Hematopoietic multipotent progenitor cell treated with erythropoietin and hydrocortisone succinate and interleukin-3 and kit ligand, for 17 days (in vitro differentiated cells): ENCODE measurements at regions not wholly inside any gene's neighbourhood (a gene's known extent, or its start where the extent isn't known, plus 50 kb on each side); places are given as distances from the start of the nearest gene placed in this dataset.
"Not testable (repeated sequence)": the region's sequence is repeated elsewhere in the genome, so short reads cannot be mapped to it uniquely, and the experiment has no call there.

Experiments
- DNase-seq: peaks from one replicate; pipeline ENCODE4 v3.0.0-alpha.2; 2015; ENCODE audit warnings: low spot score

DNA sequence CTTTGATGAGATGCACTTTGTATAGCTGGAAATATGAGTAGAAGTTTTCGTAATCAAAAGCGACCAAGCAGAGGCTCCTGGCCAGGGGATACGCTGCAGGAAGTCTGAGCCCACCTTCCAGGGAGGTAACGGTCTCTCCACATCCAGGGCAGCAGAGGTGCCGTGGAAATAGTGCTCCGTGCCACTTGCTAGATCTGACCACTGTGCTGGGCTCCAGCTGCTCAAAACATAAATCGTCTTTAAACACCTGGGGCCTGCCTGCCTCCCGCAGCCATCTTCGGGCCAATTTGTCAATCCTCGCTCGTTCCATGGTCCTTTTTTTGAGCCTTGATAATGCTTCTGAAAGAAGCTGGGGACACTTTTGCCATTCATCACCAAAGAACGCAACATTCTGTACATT, 445.0 kb downstream of the ZNF536 start:
- DNase-seq = no peak

DNA sequence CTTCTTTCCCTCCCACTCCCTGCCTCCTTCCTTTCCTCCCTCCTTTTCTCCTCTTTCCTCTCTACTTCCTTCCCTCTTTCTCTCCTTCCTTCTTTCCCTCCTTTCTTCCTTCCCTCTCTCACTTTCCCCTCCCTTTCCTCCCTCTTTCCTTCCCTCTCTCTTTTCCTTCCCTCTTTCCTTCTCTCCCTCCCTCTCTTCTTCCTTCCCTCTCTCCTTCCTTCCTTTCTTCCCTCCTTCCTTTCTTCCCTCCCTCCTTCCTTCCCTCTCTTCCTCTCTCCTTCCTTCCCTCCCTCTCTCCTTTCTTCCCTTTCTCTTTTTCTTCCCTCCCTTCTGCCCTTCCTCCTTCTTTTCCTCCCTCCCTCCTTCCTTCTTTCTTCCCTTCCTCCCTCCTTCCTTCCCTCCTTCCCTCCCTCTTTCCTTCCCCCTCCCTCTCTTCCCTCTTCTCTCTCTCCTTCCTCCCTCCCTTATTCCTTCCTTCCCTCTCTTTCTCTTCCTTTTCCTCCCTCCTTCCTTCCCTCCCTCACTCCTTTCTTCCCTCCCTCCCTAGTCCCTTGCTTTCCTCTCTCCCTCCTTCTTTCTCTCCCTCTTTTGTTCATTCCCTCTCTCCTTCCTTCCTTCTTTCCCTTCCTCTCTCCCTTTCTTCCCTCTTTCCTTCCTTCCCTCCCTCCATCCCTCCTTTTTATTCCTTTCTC, 443.9 kb downstream of the ZNF536 start:
- DNase-seq = no peak

DNA sequence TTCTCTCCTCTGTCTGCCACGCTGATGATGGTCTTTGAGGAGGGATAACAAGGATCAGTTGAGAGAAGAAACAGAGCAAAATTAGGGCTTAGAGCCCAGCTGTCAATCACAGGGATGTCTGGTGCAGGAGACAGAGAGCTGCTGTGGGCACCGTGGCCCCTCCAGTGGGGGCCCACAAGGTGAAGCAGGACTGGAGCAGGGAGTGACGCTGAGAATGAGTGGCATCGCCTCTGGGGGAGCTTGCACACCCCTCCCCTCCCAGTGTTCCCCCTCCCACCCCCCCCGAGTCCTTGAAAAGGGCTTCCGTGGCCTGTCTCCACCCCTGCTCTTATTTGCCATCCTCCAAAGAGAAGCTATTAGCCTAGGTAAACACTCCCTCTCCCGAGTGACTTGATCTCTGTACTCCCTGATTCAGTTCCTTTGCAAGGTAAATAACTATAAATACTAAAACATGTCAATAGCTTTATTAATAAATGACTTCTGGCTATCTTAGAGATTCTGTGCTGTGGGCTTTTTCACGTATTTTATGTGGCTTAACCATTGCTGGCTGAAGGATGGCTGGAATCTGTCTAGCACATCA, 440.0 kb downstream of the ZNF536 start:
- no peak for DNase-seq

DNA sequence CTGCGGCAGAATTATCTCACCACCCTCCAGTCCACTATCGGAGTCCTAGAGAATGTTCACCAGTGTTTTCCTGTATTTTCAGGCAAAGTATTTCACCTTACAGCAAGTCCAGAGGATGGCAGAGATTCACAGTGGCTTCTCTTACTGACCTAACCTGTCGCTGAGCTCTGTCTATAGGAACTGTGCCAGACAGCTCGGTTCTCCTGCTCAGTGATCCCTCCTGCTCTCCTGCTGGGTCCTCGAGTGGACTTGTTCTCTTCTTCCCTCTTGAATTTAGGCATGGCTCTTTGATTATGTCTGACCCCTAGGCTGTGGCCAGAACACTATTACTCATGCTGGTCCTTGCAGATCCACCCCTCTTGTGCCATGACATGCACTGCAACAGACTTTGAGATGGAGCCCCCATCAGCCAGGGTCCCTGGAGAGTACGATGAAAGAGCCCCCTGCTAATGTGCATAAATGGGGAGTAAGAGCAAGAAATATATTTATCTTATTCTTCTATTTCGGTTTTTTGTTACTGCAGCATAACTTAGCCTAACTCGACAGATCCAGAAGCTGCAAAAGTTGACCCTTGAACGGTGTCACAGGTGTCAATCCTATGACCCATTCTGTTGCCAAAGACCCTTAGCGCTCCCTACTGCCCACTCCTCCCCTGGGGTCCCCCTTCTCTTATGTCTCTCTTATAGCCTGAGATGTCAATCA, 439.4 kb downstream of the ZNF536 start:
- DNase-seq = no peak

DNA sequence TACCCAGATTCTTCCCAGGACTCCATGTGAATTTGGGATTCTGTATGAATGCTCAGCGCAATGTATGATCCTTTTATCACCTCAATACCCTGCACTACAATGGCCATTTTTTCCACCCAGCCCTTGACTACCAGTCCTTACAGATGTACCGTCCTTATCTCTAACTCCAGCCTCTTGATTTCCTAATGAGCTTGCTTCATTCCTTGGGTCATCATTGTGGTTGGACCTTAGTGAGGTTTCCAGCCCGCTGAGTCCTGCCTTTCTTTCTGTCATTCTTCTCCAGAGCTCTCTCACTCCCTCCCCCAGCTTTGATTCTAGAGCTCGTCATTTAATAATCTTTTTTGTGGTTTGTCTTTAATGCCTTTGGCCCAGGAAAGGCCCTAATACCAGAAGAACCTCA, 438.5 kb downstream of the ZNF536 start:
- DNase-seq = no peak

DNA sequence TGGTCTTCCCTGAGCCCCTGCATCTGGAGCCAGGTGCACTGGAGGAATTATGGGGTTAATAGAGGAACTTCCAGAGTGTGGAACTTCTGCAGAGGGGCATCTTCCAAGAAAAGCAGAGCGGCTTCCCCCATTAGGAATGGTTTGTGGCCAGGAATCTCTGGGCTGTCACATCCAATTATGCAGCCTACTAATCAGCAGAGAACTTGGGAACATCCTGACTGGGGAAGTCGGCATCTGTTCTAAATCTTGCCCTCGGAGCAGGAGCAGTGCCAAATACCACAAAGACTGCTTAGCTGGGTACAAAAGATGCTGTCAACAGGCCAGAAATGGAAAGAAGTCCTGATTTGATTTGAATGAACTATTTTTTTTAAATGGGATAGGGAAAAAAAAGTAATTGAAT, 435.1 kb downstream of the ZNF536 start:
- DNase-seq = no peak

DNA sequence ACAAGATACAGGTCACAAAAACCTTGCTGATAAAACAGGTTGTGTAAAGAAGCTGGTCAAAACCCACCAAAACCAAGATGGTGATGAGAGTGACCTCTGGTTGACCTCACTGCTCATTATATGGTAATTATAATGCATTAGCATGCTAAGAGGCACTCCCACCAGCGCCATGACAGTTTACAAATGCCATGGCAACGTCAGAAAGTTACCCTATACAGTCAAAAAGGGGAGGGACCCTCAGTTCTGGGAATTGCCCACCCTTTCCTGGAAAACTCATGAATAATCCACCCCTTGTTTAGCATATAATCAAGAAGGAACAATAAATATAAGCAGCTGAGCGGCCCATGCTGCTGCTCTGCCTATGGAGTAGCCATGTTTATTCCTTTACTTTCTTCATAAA, 434.1 kb downstream of the ZNF536 start:
- no peak for DNase-seq

DNA sequence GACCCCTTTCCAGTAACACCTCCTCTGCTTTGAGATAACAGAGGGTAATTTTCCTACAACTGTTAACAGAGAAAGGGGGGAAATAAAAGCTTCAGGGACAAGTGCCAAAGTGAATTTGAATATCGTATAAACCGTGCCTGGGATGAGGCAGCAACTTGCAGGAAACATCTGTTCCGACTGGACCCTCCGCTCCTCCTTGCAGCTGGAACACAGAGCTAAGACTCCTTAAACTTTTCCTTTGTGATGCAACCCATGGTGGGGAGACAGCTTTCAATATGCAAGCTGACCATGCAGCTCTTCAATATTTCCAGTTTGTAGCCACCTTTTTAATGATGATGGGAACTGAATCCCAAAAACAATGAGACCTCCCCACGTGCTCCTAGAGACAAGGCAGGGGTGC, 432.6 kb downstream of the ZNF536 start:
- no peak for DNase-seq

DNA sequence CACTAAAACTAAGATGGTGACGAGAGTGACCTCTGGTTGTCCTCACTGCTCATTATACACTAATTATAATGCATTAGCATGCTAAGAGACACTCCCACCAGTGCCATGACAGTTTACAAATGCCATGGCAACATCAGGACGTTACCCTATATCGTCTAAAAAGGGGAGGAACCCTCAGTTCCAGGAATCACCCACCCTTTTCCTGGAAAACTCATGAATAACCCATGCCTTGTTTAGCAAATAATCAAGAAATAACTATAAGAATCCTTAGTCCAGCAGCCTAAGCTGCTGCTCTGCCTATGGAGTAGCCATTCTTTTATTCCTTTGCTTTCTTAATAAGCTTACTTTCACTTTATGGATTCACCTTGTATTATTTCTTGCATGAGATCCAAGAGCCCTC, 432.1 kb downstream of the ZNF536 start:
- DNase-seq = not testable (repeated sequence)

DNA sequence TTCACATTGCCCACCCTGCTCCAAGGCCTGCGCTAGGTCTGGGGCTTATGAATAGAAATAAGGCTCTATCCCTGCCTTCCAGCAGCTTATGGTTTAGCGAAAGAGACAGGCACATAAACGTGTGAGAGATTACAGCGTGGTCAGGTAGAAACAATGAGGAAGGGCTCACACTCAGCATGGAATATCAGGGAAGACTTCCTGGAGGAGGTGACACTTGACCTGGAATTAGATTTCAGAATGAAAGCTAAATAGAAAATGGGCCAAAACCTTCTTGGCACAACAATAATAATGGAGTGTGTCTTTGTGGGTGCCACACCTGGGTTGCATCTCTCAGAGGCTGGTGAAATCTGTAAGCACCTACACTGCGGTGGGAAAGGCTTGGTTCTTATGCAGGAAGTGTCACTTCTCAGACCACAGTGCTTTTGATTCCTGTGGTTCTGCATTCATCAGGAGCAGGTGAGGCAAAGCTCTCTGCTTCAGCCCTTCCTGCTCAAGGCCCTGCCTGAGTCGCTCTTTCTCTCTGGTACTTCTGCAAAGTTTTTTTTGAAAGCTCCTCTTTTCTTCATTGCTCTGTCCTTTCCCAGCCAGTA, 430.3 kb downstream of the ZNF536 start:
- no peak for DNase-seq

DNA sequence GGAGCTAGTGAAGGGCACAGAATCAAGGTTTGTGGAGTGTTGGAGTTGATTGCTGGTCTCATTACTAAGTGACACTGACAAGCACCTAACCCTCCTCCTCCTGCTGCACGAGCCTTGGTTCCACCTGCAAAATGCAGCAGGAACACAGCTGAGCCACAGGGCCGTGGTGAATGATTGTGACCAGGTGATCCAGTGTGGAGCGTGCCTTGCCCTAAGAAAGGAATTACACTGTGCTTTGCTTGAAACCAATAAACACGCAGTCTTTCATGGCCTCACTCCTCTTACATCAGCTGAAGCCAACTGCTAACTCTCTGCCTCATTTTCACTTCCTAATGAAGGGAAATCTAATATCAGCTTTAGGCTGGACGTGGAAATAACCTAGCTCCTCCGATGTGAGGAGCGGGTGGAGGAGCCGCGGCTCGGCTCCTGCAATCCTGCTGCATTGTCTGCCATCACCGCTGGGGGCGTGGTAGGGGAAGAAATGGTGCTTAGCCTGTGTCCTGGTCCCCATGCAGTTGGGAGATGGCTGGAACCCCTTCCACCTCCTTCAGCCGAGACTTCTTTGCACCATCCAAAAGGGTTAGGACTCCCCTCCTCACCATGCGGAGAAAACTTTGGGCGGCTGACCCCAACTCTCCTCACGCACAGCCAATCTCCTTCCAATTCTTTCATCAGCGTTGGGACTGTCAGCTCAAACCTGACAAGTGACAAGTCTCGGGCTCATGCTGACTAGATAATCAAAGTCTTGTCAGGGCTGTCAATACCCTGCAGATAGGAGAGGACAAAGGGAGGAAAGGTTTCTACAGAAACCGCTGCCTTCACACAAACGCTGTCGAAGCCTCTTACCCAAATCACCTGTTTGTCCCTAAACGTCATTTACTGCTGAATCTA, 427.9 kb downstream of the ZNF536 start:
- no peak for DNase-seq

DNA sequence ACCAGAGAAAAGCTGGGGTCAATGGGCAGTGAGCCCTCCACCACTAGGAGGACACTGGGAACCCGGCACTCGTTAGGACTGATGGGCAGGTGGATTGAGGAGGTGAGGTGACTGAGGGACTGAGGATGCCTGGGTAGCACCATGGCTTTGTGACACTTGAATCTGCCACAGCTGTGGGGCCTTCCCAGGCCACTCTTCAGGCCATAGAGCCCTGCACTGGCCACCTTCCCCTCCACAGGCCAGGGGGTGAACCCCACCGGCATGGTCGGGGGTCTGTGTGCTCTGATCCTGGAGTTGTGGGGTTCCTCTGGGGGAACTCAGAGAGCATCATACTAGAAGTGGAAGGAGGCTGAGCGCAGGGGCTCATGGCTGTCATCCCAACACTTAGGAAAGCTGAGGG, 423.5 kb downstream of the ZNF536 start:
- no peak for DNase-seq

DNA sequence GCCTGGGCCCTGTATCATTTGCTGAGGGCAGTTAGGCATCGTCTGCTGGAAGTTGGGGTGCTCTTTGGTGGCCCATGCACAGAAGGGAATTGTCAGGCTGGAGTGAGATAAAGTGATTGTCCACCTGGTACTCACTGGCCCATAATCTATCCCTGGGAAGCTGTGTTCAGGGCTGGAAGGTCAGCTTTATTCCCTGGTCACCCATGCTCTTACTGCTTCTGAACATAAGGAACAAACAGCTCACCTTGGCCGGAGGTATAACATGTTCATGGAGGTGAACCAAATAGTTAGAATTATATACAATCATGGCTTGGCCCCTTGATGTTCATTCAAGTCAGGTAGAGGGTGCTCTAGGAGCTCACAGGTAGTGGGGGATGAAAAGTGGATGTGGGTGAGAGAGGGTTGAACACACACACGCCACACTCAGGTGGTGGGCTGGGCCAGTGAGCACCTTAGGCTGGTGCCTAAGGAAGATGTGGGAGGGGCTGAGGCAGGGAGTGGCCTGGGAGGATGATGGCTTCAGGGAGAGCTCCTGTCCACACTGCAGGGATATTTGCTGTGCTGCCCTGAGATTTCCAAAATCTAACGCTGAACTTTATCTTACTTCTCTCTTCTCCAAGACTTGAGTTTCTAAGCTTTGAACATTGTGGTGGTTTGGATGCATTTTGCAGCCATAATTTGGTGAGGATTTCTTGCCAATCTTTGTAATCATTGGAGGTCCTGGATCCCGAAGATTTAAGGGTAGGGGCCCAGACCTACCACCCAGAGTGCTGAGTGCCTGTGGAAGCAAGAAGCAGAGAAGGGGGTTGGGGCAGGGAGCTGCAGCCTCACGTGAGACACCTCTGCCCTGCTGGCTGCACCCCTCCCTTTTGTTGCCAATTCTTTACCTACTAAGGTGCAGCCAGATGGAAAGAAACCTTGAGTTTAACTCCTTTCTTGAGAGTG, 420.6 kb downstream of the ZNF536 start:
- DNase-seq = no peak

DNA sequence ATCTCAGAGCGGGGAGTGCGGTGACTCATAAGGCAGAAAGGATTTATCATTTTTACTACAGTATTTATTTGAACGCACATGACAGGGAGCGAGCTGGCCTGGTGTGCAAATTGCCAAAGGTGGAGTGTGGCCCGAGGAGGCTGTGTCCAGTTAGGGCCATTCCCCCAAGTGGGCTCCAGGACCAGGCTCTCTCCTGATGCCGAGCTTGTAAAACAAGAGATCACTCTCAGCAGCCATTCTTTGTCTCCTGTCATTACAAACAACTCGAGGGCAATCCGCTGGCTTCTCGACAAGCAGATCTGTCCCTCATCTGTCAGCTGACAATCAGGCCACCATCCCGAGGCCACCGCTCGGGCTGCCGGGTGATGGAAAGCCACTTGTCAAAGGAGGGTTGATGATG, 418.9 kb downstream of the ZNF536 start:
- DNase-seq = no peak

DNA sequence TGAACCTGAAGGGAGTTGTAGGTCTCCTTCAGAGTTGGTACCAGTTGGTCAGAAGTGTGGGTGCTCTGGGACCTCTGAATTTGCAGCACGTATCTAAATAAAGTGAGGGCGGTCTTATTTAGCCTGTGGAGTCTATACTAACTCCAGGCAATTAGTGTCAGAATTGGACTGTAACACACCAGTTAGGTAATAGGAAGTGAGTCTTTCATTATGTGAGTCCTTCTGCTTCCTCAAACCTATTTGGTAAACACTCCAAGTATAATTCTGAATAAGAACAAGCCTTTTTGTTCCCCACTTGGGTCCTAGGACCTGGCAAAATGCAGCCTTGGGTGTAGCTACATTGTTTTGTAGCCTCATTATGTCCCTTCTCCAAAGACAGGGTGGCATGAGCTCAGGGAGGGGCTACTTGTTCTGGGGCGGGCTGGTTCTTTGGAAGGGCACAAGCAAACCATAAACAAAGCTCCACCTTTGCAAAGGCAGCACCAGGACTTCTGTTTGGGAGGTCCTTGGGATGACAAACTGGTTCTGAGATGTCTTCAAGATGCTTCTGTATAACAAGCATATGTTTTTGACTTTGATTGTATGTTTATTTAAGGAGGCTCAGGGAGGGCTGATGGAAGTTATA, 418.0 kb downstream of the ZNF536 start:
- DNase-seq = no peak

DNA sequence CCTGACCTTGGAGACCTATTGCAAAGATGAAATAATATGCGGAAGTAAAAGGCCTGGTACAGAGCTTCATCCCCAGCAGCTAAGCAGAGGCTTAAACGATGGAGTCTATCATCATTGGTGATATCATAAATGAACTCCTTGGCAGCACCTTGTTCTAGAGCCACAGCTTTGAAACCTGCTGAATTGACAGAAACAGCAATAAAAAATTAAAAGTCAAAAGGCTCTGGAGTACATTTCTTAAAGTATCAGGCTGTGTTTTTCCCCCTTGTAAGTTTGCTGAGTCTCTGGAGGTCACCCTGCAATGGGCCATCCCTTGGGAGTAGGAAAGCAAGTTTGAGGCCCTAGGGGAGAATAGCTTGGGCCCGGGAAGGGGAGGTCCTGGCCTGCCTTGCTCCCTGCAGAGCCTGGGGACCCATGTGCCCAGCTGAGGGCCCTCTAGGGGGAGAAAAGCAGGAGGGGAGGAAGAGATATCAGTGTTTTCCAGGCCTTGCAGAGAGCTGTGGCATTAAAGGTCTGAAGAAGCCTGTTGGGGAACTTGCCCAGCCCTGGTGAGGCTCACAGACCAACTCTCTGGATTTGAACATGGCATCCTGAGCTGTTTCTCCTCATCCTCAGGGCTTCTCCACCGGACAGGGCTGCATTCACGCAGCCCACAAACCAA, 416.1 kb downstream of the ZNF536 start:
- no peak for DNase-seq

DNA sequence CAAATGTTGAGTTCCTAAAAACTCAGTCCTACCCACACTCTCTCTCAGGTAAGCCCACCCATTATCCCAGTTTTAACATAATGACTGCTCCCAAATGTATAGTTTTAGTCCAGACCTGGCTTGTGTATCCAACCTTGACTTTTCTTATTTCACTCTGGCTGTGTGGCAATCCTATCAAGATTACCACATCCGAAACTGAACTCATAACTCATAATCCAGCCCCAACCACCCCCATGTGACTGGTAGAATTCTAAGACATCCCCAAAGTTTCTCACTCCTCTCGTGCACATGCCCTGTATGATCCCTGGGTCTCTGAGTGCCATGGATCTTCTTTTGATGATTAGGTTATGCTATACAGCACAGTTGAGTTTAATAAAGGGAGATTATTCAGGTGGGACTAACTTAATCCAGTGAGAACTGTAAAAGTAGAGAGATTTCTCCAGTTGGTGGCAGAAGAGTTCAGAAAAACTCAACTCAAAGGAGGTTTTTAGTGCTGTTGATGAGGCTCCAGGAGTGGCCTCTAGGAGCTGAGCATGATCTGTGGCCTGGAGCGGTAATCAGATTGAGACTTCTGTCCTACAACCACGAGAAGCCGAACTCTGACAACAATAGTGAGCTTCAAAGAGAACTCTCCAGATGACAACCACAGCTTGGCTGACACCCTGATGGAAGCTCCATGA, 413.4 kb downstream of the ZNF536 start:
- no peak for DNase-seq

DNA sequence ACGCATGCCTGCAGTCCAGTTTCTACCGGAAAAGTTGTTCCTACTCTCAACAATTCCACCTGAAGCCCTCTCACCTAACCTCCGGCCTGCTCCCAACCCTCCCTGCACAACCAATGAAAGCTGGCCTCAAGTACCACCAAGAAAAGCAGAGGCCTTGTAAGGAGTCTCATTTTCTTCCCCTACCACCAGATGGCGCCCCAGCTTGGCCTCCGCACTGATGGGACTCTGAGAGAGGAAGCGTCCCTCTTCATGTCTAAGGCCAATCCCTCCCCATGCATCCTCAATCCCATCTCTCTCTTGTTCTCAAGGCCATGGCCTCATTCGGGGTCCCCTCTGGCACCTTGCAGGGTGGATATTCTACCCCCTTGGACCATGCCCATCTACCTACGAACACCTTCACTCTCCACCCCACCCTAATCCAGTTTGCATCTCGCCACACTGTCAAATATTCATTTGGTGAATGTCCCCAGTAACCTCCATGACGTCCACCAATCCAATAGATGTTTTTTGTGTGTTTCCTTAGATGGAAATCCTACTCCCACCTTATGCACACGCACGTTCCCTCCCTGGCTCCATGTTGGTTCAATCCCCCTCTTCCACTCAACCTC, 412.8 kb downstream of the ZNF536 start:
- DNase-seq = peak; percentile 34

DNA sequence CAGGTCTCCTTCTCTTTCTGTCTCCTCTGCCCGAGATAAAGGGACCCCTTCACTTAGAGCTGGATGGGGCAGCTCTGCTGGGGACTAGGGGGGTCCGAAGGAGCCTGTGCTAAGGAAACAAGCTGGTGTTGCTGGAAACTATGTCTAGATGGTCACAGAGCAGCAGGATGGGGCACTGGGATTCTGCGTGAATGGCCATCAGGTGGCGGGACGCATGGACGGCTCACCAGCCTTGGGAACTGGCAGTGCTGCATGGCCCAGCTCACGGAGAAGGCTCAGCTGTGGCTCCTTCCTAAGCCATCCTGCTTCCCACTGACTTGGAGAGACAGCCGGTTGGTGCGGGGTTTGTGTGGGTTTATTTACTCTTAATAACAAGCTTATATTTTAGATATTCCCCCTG, 411.8 kb downstream of the ZNF536 start:
- DNase-seq = no peak
